ENCODE measurements at regions not wholly inside any gene's neighbourhood (a gene's known extent, or its start where the extent isn't known, plus 50 kb on each side); places are given as distances from the start of the nearest gene placed in this dataset.

DNA sequence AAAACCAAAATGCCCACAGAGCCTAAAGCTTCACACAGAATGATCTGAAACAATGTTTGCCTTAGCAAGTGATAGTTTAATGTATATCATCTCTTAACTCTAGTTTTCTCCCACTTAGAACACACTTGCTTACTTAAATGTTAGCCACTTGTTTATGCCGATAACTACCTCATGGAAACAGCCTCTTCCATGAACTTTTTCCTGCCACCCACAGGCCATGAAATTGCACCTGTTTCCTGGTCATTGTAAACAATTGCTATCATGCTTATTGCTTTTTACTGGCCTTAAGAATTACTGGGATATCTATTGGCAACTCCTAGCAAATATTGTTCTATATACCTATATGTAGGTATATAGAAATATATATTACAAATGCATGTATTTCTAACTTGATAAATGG, 231.1 kb downstream of the HDGFL1 start:
- Histone ChIP-seq H3K4me3 (no peak overlapping the region), H3K27ac (no peak overlapping the region), H3K27me3 (no peaks in the 10 kb centered on the region), H3K36me3 (no peaks in the 10 kb centered on the region), H3K9me3 (no peaks in the 10 kb centered on the region), H3K4me1 (no peaks in the 10 kb centered on the region)
- no peak for DNase-seq (ENCODE audit: low spot score in 2 of 2)
- TF ChIP-seq, protein P1, sequence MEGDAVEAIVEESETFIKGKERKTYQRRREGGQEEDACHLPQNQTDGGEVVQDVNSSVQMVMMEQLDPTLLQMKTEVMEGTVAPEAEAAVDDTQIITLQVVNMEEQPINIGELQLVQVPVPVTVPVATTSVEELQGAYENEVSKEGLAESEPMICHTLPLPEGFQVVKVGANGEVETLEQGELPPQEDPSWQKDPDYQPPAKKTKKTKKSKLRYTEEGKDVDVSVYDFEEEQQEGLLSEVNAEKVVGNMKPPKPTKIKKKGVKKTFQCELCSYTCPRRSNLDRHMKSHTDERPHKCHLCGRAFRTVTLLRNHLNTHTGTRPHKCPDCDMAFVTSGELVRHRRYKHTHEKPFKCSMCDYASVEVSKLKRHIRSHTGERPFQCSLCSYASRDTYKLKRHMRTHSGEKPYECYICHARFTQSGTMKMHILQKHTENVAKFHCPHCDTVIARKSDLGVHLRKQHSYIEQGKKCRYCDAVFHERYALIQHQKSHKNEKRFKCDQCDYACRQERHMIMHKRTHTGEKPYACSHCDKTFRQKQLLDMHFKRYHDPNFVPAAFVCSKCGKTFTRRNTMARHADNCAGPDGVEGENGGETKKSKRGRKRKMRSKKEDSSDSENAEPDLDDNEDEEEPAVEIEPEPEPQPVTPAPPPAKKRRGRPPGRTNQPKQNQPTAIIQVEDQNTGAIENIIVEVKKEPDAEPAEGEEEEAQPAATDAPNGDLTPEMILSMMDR (IDR thresholded peaks at IDR 0.05), result no peak
- intact Hi-C loops (cut with DNase I), result no loop called here

DNA sequence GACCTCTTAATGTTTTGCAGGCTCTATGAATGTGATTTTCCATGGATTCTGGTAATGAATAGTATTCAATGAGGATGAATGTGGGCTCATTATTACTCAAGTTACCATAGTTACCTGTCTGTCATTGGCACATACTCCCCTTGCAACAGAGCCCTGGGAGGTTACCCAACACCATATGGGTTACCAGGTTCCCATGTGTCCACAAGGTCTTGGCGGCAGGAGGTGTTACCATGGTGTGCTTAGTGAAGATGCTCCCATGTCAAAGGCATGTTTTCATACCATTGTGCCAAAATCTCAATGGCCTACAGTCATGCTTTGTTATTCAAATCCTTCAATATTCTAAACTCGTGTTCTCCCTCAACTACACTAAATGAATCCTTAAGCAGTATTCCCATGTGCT, 232.5 kb downstream of the HDGFL1 start:
- H3K27ac ChIP-seq, result no peak overlapping the region
- H3K27me3 ChIP-seq, result no peaks in the 10 kb centered on the region
- H3K9me3 ChIP-seq, result no peaks in the 10 kb centered on the region
- intact Hi-C loops (cut with DNase I), result no loop called here
- no peaks in the 10 kb centered on the region for H3K36me3 ChIP-seq
- no peak overlapping the region for H3K4me3 ChIP-seq
- DNase-seq (ENCODE audit: low spot score in 2 of 2), result no peak
- peaks cover 0 to 2% of the 10 kb centered on the region in 2 donors for H3K4me1 ChIP-seq
- TF ChIP-seq, protein P1 (IDR thresholded peaks at IDR 0.05), result no peak

DNA sequence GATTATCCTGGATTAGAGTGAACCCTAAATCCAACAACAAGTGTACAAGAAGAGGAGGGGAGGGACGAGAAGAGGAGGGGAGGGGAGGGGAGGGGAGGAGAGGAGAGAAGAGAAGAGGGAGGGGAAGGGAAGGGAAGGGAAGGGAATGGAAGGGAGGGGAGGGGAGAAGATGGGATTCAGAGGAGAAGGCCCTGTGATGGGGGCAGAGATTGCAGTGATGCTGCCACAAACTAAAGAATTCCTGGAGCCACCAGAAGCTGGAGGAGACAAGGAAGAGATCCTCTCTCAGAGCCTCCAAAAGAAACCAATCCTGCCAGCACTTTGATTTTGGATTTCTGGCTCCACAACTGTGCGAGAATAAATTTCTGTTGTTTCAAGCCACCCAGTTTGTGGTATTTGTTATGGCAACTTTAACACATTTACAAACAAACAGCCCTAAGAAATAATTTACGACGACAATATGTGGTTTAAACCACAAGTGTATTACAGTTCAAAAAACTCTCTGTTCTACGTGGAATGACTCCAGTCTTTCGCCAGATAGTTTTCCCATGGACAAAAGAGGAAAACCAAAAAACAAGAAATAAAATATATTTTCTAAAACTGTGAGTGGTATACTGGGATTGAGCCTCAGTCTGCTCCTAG, 235.4 kb downstream of the HDGFL1 start:
- no peak for DNase-seq (ENCODE audit: low spot score in 2 of 2)
- Histone ChIP-seq H3K36me3 (no peaks in the 10 kb centered on the region), H3K27me3 (no peaks in the 10 kb centered on the region), H3K4me3 (no peak overlapping the region), H3K4me1 (peaks cover 0 to 2% of the 10 kb centered on the region in 2 donors), H3K27ac (no peak overlapping the region), H3K9me3 (no peaks in the 10 kb centered on the region)
- TF ChIP-seq, protein P1 (IDR thresholded peaks at IDR 0.05), result no peak
- intact Hi-C loops (cut with DNase I), result no loop called here

DNA sequence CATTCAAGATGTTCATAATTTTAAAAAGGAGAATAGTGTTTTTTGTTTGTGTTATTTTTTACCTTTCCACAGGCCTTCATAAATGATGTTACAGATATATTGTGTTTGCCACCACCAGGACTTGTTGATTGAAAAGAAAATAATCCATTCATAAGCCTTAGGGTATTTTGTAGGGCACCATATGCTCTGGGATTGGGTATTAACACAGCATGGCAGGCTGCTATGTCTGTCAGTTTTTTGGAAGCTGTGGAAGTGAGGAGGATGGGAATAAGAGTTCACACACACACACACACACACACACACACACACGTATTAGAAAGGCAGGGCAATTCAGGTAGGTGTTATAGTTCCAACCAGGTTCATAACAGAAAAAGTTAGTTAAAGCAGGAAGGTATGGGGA, 237.9 kb downstream of the HDGFL1 start:
- no peak for DNase-seq (ENCODE audit: low spot score in 2 of 2)
- Histone ChIP-seq H3K9me3 (no peaks in the 10 kb centered on the region), H3K4me3 (no peak overlapping the region), H3K27ac (no peak overlapping the region), H3K27me3 (no peaks in the 10 kb centered on the region), H3K36me3 (no peaks in the 10 kb centered on the region), H3K4me1 (peaks cover 0 to 2% of the 10 kb centered on the region in 2 donors)
- intact Hi-C loops (cut with DNase I), result no loop called here
- TF ChIP-seq, protein P1 (IDR thresholded peaks at IDR 0.05), result no peak

DNA sequence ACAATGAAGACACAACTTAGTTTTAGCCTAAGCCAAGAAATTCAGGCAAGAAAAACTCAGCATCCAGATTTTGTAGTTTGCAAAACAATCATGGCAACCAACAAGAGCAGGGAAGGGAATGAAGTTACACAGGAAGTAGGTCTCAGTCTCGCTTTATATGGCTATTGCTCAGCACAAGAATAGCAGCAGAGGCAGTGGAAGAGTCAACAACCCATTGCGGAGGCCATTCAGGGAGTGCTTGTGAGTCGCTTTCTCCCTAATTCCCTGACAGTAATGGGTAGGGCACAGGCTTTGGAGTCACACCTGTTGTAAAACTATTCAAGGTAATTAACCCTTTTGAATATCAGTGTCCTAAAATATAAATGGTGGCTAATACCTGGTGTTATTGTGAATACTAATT, 238.5 kb downstream of the HDGFL1 start:
- peaks cover 0 to 2% of the 10 kb centered on the region in 2 donors for H3K4me1 ChIP-seq
- H3K4me3 ChIP-seq, result no peak overlapping the region
- intact Hi-C loops (cut with DNase I), result no loop called here
- no peaks in the 10 kb centered on the region for H3K36me3 ChIP-seq
- H3K27ac ChIP-seq, result no peak overlapping the region
- no peaks in the 10 kb centered on the region for H3K9me3 ChIP-seq
- DNase-seq (ENCODE audit: low spot score in 2 of 2), result no peak
- TF ChIP-seq, protein P1 (IDR thresholded peaks at IDR 0.05), result no peak
- H3K27me3 ChIP-seq, result no peaks in the 10 kb centered on the region

DNA sequence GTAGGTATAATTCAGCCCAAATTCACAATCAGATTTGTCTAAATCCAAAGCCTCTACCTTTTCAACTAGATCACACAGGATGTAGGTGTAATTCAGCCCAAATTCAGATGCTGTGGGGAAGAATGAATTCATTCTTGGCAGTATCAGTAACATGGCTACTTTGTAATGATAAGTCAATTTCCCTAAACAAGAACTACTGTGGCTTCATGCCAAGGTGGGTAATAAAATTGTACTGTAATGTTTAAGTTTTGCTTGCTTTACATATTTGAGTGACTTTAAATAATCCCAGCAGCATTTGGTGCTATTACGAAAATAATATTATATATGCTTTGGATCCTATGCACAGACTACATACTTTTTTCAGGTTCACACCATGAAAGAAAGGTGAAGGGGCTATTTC, 239.1 kb downstream of the HDGFL1 start:
- no peak overlapping the region for H3K4me3 ChIP-seq
- TF ChIP-seq, protein P1 (IDR thresholded peaks at IDR 0.05), result no peak
- H3K9me3 ChIP-seq, result no peaks in the 10 kb centered on the region
- peaks cover 0 to 2% of the 10 kb centered on the region in 2 donors for H3K4me1 ChIP-seq
- H3K27me3 ChIP-seq, result no peaks in the 10 kb centered on the region
- DNase-seq (ENCODE audit: low spot score in 2 of 2), result no peak
- intact Hi-C loops (cut with DNase I), result no loop called here
- H3K27ac ChIP-seq, result no peak overlapping the region
- no peaks in the 10 kb centered on the region for H3K36me3 ChIP-seq
